ENCODE measurements at regions not wholly inside any gene's neighbourhood (a gene's known extent, or its start where the extent isn't known, plus 50 kb on each side); places are given as distances from the start of the nearest gene placed in this dataset.

- ATAC-seq (no peak), DNase-seq (no peak)
- Histone ChIP-seq H3K36me3 (ENCODE audit: control insufficient read depth in 2 of 3, insufficient read depth in 3 of 3, low read length in 3 of 3) (no peaks in the 10 kb centered on the region), H3K4me3 (ENCODE audit: low read length) (no peak overlapping the region), H3K27ac (ENCODE audit: low read depth, low read length) (no peak overlapping the region), H3K4me1 (ENCODE audit: control insufficient read depth in 2 of 2, insufficient read depth in 2 of 2, low read length in 2 of 2) (no peaks in the 10 kb centered on the region), H3K9me3 (ENCODE audit: control insufficient read depth in 2 of 3, low read length in 3 of 3) (no peaks in the 10 kb centered on the region), H3K27me3 (ENCODE audit: control insufficient read depth in 2 of 2, insufficient read depth in 2 of 2, low read length in 2 of 2) (peaks cover 0 to 3% of the 10 kb centered on the region in 2 donors)
- Mint-ChIP-seq H3K4me3 (no peak overlapping the region), H3K27ac (no peak overlapping the region), H3K4me1 (no peaks in the 10 kb centered on the region), H3K9me3 (peaks cover 0 to 5% (median 0%) of the 10 kb centered on the region in 11 donors), H3K27me3 (peaks cover 0 to 28% (median 18%) of the 10 kb centered on the region in 5 donors), H3K36me3 (no peaks in the 10 kb centered on the region)
- intact Hi-C loops (cut with micrococcal nuclease): no loop called here
- ChIA-PET POLR2A (interaction anchor here (0.7 kb wide), 1 partner anchor 627 kb away, joined by 3 read pairs; no protein-coding TSS in a partner anchor), CTCF (no interaction called here)
Measured at GRCh38 chr14:51512316-51512715, 139.4 kb upstream of the FRMD6 start.

GRCh38 chr14:51513281-51513680 is 138.4 kb upstream of the FRMD6 start:
- Histone ChIP-seq H3K4me1 (ENCODE audit: control insufficient read depth in 2 of 2, insufficient read depth in 2 of 2, low read length in 2 of 2) (no peaks in the 10 kb centered on the region), H3K27ac (ENCODE audit: low read depth, low read length) (no peak overlapping the region), H3K36me3 (ENCODE audit: control insufficient read depth in 2 of 3, insufficient read depth in 3 of 3, low read length in 3 of 3) (no peaks in the 10 kb centered on the region), H3K9me3 (ENCODE audit: control insufficient read depth in 2 of 3, low read length in 3 of 3) (no peaks in the 10 kb centered on the region), H3K4me3 (ENCODE audit: low read length) (no peak overlapping the region), H3K27me3 (ENCODE audit: control insufficient read depth in 2 of 2, insufficient read depth in 2 of 2, low read length in 2 of 2) (peaks cover 0 to 3% of the 10 kb centered on the region in 2 donors)
- intact Hi-C loops (cut with micrococcal nuclease): no loop called here
- POLR2A ChIA-PET: no interaction called here
- Mint-ChIP-seq H3K27ac (no peak overlapping the region), H3K27me3 (peaks cover 0 to 23% (median 17%) of the 10 kb centered on the region in 5 donors), H3K9me3 (peaks cover 0 to 5% (median 0%) of the 10 kb centered on the region in 11 donors), H3K4me1 (no peaks in the 10 kb centered on the region), H3K36me3 (no peaks in the 10 kb centered on the region), H3K4me3 (no peak overlapping the region)
- ATAC-seq (no peak), DNase-seq (no peak)
- CTCF ChIA-PET: no interaction called here

GRCh38 chr14:51513933-51514332 is 137.8 kb upstream of the FRMD6 start:
- no peak for DNase-seq
- POLR2A ChIA-PET: no interaction called here
- intact Hi-C loops (cut with micrococcal nuclease): no loop called here

GRCh38 chr14:51515611-51516010 is 136.1 kb upstream of the FRMD6 start:
- Histone ChIP-seq H3K27me3 (ENCODE audit: control insufficient read depth in 2 of 2, insufficient read depth in 2 of 2, low read length in 2 of 2) (peaks cover 0 to 3% of the 10 kb centered on the region in 2 donors), H3K4me1 (ENCODE audit: control insufficient read depth in 2 of 2, insufficient read depth in 2 of 2, low read length in 2 of 2) (no peaks in the 10 kb centered on the region), H3K36me3 (ENCODE audit: control insufficient read depth in 2 of 3, insufficient read depth in 3 of 3, low read length in 3 of 3) (no peaks in the 10 kb centered on the region), H3K27ac (ENCODE audit: low read depth, low read length) (no peak overlapping the region), H3K9me3 (ENCODE audit: control insufficient read depth in 2 of 3, low read length in 3 of 3) (no peaks in the 10 kb centered on the region), H3K4me3 (ENCODE audit: low read length) (no peak overlapping the region)
- DNase-seq (no peak), ATAC-seq (no peak)
- ChIA-PET CTCF (interaction anchor here (0.5 to 0.6 kb wide), 2 partner anchors 141 to 915 kb away, joined by 4 to 5 read pairs; no protein-coding TSS in a partner anchor), POLR2A (no interaction called here)
- peaks cover 0 to 2% (median 0%) of the 10 kb centered on the region in 11 donors for H3K9me3 Mint-ChIP-seq
- H3K4me1 Mint-ChIP-seq: no peaks in the 10 kb centered on the region
- H3K4me3 Mint-ChIP-seq: no peak overlapping the region
- peaks cover 4 to 23% (median 13%) of the 10 kb centered on the region in 5 donors for H3K27me3 Mint-ChIP-seq
- H3K36me3 Mint-ChIP-seq: no peaks in the 10 kb centered on the region
- intact Hi-C loops (cut with micrococcal nuclease): no loop called here
- no peak overlapping the region for H3K27ac Mint-ChIP-seq

More at GRCh38 chr14:51513933-51514332, 137.8 kb upstream of the FRMD6 start:
- no peaks in the 10 kb centered on the region for H3K9me3 ChIP-seq (ENCODE audit: control insufficient read depth in 2 of 3, low read length in 3 of 3)
- no peak overlapping the region for H3K27ac ChIP-seq (ENCODE audit: low read depth, low read length)
- CTCF ChIA-PET: no interaction called here
- Mint-ChIP-seq H3K36me3 (no peaks in the 10 kb centered on the region), H3K27me3 (peaks cover 0 to 17% (median 10%) of the 10 kb centered on the region in 5 donors), H3K9me3 (peaks cover 0 to 2% (median 0%) of the 10 kb centered on the region in 11 donors), H3K27ac (no peak overlapping the region), H3K4me1 (no peaks in the 10 kb centered on the region), H3K4me3 (no peak overlapping the region)
- peaks cover 0 to 3% of the 10 kb centered on the region in 2 donors for H3K27me3 ChIP-seq (ENCODE audit: control insufficient read depth in 2 of 2, insufficient read depth in 2 of 2, low read length in 2 of 2)
- no peaks in the 10 kb centered on the region for H3K4me1 ChIP-seq (ENCODE audit: control insufficient read depth in 2 of 2, insufficient read depth in 2 of 2, low read length in 2 of 2)
- no peak for ATAC-seq
- H3K36me3 ChIP-seq (ENCODE audit: control insufficient read depth in 2 of 3, insufficient read depth in 3 of 3, low read length in 3 of 3): no peaks in the 10 kb centered on the region
- H3K4me3 ChIP-seq (ENCODE audit: low read length): no peak overlapping the region

- DNase-seq (no peak), ATAC-seq (no peak)
- Mint-ChIP-seq H3K4me1 (no peaks in the 10 kb centered on the region), H3K27ac (no peak overlapping the region), H3K27me3 (peaks cover 6 to 20% (median 16%) of the 10 kb centered on the region in 5 donors), H3K9me3 (peaks cover 0 to 5% (median 0%) of the 10 kb centered on the region in 11 donors), H3K4me3 (no peak overlapping the region), H3K36me3 (no peaks in the 10 kb centered on the region)
- no peak overlapping the region for H3K27ac ChIP-seq (ENCODE audit: low read depth, low read length)
- peaks cover 0 to 3% of the 10 kb centered on the region in 2 donors for H3K27me3 ChIP-seq (ENCODE audit: control insufficient read depth in 2 of 2, insufficient read depth in 2 of 2, low read length in 2 of 2)
- ChIA-PET POLR2A (no interaction called here), CTCF (no interaction called here)
- no peaks in the 10 kb centered on the region for H3K36me3 ChIP-seq (ENCODE audit: control insufficient read depth in 2 of 3, insufficient read depth in 3 of 3, low read length in 3 of 3)
- intact Hi-C loops (cut with micrococcal nuclease): no loop called here
- H3K4me1 ChIP-seq (ENCODE audit: control insufficient read depth in 2 of 2, insufficient read depth in 2 of 2, low read length in 2 of 2): no peaks in the 10 kb centered on the region
- no peak overlapping the region for H3K4me3 ChIP-seq (ENCODE audit: low read length)
- H3K9me3 ChIP-seq (ENCODE audit: control insufficient read depth in 2 of 3, low read length in 3 of 3): no peaks in the 10 kb centered on the region
Measured at GRCh38 chr14:51516706-51517395, 134.9 kb upstream of the FRMD6 start.

GRCh38 chr14:51518280-51518679 is 133.4 kb upstream of the FRMD6 start:
- Mint-ChIP-seq H3K4me1 (no peaks in the 10 kb centered on the region), H3K4me3 (no peak overlapping the region)
- no peak for ATAC-seq

GRCh38 chr14:51518711-51519110 is 133.0 kb upstream of the FRMD6 start:
- peaks cover 0 to 3% of the 10 kb centered on the region in 2 donors for H3K27me3 ChIP-seq (ENCODE audit: control insufficient read depth in 2 of 2, insufficient read depth in 2 of 2, low read length in 2 of 2)
- Mint-ChIP-seq H3K36me3 (no peaks in the 10 kb centered on the region), H3K27ac (no peak overlapping the region), H3K4me3 (no peak overlapping the region), H3K9me3 (peaks cover 0 to 5% (median 0%) of the 10 kb centered on the region in 11 donors), H3K27me3 (peaks cover 16 to 20% (median 18%) of the 10 kb centered on the region in 5 donors), H3K4me1 (no peaks in the 10 kb centered on the region)
- DNase-seq (no peak), ATAC-seq (no peak)
- H3K4me3 ChIP-seq (ENCODE audit: low read length): no peak overlapping the region
- POLR2A ChIA-PET: no interaction called here
- no peaks in the 10 kb centered on the region for H3K36me3 ChIP-seq (ENCODE audit: control insufficient read depth in 2 of 3, insufficient read depth in 3 of 3, low read length in 3 of 3)
- no peaks in the 10 kb centered on the region for H3K9me3 ChIP-seq (ENCODE audit: control insufficient read depth in 2 of 3, low read length in 3 of 3)
- intact Hi-C loops (cut with micrococcal nuclease): no loop called here
- CTCF ChIA-PET: no interaction called here
- no peaks in the 10 kb centered on the region for H3K4me1 ChIP-seq (ENCODE audit: control insufficient read depth in 2 of 2, insufficient read depth in 2 of 2, low read length in 2 of 2)
- no peak overlapping the region for H3K27ac ChIP-seq (ENCODE audit: low read depth, low read length)

More at GRCh38 chr14:51518280-51518679, 133.4 kb upstream of the FRMD6 start:
- Mint-ChIP-seq H3K27ac (no peak overlapping the region), H3K27me3 (peaks cover 14 to 22% (median 20%) of the 10 kb centered on the region in 5 donors), H3K36me3 (no peaks in the 10 kb centered on the region), H3K9me3 (peaks cover 0 to 5% (median 0%) of the 10 kb centered on the region in 11 donors)
- ChIA-PET CTCF (no interaction called here), POLR2A (no interaction called here)
- no peaks in the 10 kb centered on the region for H3K36me3 ChIP-seq (ENCODE audit: control insufficient read depth in 2 of 3, insufficient read depth in 3 of 3, low read length in 3 of 3)
- no peaks in the 10 kb centered on the region for H3K4me1 ChIP-seq (ENCODE audit: control insufficient read depth in 2 of 2, insufficient read depth in 2 of 2, low read length in 2 of 2)
- peaks cover 0 to 3% of the 10 kb centered on the region in 2 donors for H3K27me3 ChIP-seq (ENCODE audit: control insufficient read depth in 2 of 2, insufficient read depth in 2 of 2, low read length in 2 of 2)
- H3K9me3 ChIP-seq (ENCODE audit: control insufficient read depth in 2 of 3, low read length in 3 of 3): no peaks in the 10 kb centered on the region
- intact Hi-C loops (cut with micrococcal nuclease): no loop called here
- H3K27ac ChIP-seq (ENCODE audit: low read depth, low read length): no peak overlapping the region
- H3K4me3 ChIP-seq (ENCODE audit: low read length): no peak overlapping the region
- no peak for DNase-seq

Data from naive thymus-derived CD4-positive, alpha-beta T cell (primary cell).